ENCODE measurements at regions not wholly inside any gene's neighbourhood (a gene's known extent, or its start where the extent isn't known, plus 50 kb on each side); places are given as distances from the start of the nearest gene placed in this dataset.

DNA sequence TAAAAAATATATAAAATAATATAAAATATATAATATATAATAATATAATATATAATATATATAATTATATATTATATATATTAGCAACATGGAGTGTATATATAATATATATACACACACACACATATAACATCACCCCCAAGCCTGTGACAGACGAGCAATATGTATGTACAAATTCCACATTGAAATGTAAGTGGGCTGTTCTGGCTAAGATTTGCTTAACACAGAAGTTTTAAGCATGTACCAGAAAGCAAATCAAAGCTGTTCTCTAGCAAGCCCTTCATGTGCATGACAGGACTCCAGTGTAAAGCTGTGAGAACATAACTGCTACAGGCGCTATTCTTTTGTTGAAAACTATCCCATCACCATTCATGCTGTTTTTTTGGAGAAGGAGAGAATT is 261.7 kb upstream of the TNP1 start:
- DNase-seq (ENCODE audit: insufficient read length, low spot score) (no peak), FAIRE-seq (no peak)

GRCh38 chr2:217120429-217120828 is 260.6 kb upstream of the TNP1 start:
- TF ChIP-seq, protein P1, sequence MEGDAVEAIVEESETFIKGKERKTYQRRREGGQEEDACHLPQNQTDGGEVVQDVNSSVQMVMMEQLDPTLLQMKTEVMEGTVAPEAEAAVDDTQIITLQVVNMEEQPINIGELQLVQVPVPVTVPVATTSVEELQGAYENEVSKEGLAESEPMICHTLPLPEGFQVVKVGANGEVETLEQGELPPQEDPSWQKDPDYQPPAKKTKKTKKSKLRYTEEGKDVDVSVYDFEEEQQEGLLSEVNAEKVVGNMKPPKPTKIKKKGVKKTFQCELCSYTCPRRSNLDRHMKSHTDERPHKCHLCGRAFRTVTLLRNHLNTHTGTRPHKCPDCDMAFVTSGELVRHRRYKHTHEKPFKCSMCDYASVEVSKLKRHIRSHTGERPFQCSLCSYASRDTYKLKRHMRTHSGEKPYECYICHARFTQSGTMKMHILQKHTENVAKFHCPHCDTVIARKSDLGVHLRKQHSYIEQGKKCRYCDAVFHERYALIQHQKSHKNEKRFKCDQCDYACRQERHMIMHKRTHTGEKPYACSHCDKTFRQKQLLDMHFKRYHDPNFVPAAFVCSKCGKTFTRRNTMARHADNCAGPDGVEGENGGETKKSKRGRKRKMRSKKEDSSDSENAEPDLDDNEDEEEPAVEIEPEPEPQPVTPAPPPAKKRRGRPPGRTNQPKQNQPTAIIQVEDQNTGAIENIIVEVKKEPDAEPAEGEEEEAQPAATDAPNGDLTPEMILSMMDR (IDR thresholded peaks at IDR 0.05; ENCODE audit: insufficient read depth, missing control alignments), result no peak

More for the DNA sequence above, 261.7 kb upstream of the TNP1 start:
- TF ChIP-seq, protein P1 (IDR thresholded peaks at IDR 0.05; ENCODE audit: insufficient read depth, missing control alignments), result no peak

DNA sequence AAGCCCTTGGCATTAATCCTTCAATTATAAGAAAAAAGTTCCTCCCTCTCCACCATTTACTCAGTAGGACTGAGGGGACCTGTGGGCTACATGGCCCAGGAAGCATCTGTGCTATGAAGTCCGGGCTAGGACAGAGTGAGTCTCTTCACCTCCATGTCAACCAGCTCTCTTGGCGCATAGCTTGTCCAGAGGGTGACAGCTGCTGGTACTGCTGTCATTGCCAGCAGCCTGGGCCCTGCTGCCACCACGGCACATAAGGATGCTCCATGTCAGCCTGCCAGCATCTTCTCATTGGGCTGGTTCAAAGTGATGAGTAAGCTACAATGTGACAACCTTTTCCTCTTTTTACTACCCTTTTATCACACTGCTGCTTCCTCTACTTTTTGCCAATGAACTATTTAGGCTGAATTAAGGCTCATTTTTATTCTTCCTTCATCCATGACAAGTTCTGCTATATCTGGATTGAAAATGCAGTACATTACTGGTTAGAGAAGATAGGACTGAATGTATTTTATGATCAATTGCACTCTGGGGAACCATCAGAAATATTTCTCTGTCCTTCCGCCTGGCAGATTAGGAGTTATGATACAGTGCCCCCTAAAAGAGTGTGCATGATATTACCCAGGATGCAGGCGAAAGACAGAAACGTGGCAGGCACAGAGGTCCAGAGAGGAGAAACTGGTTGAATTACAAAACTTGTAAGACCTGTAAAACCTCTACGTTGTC is 258.9 kb upstream of the TNP1 start:
- TF ChIP-seq, protein P1 (IDR thresholded peaks at IDR 0.05; ENCODE audit: insufficient read depth, missing control alignments), result no peak
- DNase-seq (ENCODE audit: insufficient read length, low spot score), result no peak
- no peak for FAIRE-seq

More at GRCh38 chr2:217120429-217120828, 260.6 kb upstream of the TNP1 start:
- no peak for FAIRE-seq
- DNase-seq (ENCODE audit: insufficient read length, low spot score), result no peak

DNA sequence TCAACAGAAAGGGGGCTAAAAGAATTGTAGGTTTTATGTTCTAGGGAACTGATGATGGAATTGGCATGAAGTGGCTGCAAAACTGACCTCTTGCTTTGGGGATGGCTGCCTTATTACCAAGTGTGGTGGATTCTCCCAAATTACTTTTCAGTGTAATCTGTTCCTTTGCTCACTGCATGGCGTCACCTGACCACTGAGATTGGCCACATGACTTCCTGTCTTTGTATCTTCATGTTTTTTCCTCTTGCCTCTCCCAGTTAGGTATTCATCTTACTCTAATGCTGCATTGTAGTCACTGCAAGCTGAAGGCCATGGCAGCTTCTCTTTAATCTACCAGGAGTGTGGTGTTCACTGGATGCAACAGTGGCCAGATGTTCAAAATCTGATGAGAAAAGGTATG is 257.7 kb upstream of the TNP1 start:
- DNase-seq (ENCODE audit: insufficient read length, low spot score) (no peak), FAIRE-seq (no peak)
- TF ChIP-seq, protein P1 (IDR thresholded peaks at IDR 0.05; ENCODE audit: insufficient read depth, missing control alignments), result no peak

GRCh38 chr2:217116610-217117009 is 256.7 kb upstream of the TNP1 start:
- DNase-seq (ENCODE audit: insufficient read length, low spot score) (no peak), FAIRE-seq (no peak)
- TF ChIP-seq, protein P1 (IDR thresholded peaks at IDR 0.05; ENCODE audit: insufficient read depth, missing control alignments), result no peak

DNA sequence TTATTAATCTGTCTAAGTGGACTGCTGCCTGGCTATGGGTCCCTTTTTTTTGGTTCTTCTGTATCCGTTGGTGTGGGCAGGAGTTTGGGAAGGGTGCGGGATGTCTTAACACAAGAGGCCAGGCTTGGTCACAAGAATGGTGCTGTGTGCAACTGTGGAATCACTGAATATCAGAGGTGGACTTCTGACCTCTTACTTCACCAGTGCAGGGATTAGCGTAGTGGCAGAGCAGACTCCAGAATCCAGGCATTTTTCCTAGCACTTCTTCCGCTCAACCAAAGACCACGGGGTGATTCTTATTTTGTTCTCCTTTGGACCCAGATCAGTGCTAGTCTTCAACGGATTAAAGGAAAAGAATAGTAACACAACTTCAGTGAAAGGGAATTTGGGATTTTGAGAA is 254.3 kb upstream of the TNP1 start:
- TF ChIP-seq, protein P1 (IDR thresholded peaks at IDR 0.05; ENCODE audit: insufficient read depth, missing control alignments), result no peak
- no peak for FAIRE-seq

GRCh38 chr2:217113491-217113890 is 253.6 kb upstream of the TNP1 start:
- no peak for FAIRE-seq
- DNase-seq (ENCODE audit: insufficient read length, low spot score), result no peak
- TF ChIP-seq, protein P1 (IDR thresholded peaks at IDR 0.05; ENCODE audit: insufficient read depth, missing control alignments), result no peak

More for the DNA sequence above, 254.3 kb upstream of the TNP1 start:
- DNase-seq (ENCODE audit: insufficient read length, low spot score), result no peak
